SK-N-DZ (cell line): ENCODE measurements at regions not wholly inside any gene's neighbourhood (a gene's known extent, or its start where the extent isn't known, plus 50 kb on each side); places are given as distances from the start of the nearest gene placed in this dataset.

Experiments used
- DNase-seq: peaks from one replicate; pipeline ENCODE4 v3.0.0-alpha.2; 2015; ENCODE audit warnings: low spot score

DNA sequence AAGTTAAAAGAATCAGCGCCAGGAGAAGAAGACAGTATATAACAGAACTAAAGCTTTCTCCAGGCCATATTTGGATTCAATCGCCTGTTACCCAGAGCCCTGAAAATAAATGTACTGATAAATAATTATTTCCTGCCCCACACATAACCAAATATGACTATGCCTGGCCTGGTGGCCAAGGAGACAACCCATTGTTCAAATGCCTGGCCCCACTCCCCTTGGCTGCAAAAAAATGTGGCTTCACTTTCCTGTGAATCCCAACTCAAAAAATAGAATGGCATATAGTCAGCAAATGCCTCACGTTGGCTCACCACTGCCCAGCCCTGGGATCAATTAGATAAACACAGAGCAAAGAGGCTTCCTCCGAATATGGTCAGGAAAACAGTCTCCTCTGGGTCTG, 472.1 kb downstream of the BCL11B start:
- DNase-seq: no peak

DNA sequence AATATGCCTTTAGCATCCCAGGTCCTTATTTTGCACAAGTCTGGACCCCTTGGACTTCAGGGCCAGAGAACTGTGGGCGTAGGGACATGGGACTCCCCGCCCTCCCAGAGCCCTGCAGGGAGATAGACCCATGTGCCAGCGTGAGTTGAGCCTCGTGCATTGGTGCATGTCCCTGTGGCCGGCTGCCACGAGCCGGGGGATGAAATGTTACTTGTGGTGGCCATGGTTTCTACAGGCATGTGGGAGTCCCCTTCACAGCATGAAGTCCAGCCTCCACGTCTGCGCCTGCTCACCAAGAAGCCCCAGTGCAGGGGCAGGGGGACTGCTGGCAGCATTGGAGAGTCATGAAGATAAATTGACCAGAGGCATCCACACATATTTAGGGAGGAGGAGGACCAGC, 470.0 kb downstream of the BCL11B start:
- no peak for DNase-seq

DNA sequence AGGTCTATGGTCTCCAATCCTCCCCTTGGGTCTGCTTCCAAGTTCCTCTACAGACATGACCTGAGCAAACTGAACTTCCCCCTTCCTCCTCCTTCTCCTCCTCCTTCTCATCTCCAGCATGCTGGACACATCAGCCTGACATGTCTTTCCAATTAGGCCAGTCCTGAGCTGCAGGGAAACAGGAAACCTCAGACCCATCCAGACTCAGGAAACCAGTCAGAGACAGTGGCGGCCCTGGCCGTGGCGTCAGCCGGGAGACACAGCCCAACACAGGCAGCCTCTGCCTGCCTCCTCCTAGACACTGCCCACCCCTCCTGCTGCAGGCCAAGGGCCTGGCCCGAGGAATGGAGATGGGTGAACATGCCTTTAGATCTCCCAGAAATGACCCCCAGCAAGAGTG, 468.8 kb downstream of the BCL11B start:
- no peak for DNase-seq

DNA sequence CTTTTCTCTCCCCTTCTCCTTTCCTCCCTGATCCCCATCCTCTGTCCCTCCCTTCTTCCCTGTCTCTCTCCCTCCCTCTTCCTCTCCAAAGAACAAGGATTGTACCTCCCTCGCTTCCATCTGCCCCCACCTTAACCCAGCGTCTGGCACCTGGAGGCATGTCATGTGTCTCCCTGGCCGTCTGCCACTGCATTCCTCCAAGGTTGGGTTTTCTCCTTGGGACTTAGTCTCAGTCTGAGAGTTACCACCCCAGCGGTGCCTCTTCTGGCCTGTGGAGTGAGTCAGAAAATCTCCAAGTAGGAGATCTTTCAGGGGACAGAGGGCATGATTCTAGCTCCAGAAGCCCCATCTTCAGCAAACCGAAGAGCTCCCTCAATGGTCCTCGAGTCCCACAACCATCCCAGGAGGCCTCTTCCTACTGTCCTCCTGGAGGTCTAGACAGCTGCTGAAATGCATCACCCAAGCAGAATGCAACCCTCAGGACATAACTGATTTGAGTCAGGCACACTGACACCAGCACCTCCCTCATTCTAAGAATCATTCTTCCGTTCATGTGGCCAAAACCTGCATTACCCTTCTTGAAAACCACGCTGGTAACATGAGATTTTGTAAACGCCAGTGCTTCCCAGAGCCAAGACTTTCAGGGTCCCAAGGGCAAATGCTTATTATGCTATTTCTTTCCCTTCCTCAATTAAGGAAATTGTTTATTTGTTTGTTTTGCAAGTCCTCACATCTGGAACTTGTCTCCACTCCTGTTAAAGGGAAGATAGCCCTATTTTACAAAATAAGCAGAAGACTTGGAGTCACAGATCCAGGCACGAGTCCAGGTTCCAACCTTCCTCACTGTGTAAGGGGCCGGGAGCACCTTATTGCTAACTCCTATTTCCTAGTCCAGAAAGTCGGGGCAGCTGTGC, 463.2 kb downstream of the BCL11B start:
- DNase-seq: no peak

DNA sequence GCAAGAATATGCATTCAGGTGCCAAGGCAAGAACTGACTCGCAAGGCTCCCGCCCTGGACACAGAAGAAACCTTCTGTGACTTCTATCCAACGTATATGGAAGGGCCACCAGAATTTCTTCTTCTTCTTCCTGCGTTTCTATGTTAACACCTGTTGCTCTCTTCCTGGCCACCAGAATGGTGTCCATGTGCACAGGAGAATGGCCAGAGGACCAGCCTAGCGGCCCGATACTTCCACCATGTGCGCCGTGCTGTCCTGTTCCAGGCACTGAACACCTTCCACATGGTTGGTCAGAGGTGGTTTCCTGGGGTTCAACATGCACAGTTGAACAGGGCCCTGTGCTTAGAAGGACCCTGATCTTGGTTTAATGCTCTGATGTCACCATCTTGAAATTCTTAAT, 455.8 kb downstream of the BCL11B start:
- no peak for DNase-seq

DNA sequence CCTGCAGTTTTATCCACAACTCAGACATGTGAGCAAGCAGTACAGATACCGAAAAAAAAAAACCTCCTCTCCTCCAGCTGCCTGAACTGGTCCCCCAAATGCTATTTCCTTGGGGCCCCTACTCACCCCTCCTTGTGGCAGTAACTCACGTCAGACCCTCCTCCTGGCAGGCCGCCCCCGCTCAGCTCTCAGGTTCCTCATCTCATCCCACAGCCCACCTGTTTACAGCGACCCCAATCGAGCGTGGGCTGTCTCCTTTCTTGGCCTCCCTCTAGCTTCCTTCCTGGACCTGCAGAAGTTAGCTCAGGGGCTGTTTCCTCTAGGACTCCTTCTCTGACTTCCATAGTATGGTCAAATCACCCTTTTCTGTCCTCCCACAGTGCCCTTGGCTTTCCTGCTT, 455.3 kb downstream of the BCL11B start:
- no peak for DNase-seq

DNA sequence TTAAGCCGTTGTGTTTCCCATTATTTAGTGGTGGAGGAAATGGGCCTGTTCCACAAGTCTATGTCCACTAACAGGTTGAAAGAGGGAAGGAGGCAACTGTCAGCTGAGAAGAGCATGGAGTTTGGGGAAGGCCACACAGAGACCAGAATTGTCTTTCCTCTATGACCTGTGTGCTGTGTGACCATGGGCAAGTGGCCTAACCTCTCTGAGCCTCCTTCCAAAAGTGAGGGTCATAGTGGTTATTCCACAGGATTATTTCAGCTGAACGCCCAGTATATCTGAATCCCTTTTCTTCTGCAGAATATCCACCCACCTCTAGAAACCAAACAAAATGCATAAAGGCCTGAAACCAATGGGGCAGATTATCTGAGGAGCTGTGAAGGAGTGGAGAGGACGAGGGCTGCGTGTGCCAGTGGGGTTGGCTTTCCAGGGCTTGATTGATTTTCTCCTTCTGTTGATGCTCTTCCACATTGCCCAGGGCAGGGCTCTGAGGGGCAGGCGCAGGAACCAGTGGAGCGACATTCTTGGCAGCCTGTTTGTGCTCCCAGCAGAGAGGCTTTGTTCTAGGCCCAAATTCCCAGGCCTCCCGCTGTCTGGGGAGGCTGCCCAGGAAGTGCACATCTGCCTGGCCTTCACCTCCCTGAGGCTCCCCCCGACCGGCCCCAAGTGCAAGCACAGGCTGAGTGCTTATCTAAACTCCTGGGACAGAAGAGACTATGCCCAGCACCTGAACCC, 452.7 kb downstream of the BCL11B start:
- DNase-seq: no peak

DNA sequence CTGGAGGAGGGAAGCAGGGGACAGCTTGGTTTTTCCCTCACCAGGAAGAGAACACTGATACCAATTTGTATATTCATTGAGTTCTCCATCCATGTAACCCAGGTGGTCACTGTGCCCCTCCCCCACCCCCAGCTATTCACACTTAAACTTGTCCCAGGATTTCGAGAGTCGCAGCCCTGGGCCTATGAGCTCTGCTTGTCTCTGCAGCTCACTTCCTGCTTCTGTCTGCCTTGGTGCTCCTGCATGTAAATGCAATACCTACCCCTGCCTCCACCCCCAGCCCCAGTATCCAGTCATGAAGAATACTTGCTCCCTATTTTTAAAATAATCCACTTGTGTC, 452.2 kb downstream of the BCL11B start:
- DNase-seq: no peak

DNA sequence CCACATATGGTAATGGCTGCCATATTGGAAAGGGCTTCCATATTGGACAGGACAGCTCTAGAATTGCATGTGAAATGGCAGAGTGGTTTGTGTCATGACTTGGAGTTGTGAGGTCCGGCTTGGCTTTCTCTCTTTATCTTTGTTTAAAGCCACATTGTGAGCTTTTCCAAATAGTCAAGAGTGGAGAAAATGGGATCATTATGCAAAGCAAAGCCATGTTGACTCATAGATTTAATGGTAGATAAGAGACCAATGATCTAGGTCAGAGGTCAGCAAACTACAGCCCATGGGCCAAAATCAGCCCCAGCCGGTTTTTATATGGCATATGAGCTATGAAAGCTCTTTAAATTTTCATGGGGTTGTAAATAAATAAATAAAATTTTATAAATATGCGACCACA, 449.1 kb downstream of the BCL11B start:
- DNase-seq: no peak

DNA sequence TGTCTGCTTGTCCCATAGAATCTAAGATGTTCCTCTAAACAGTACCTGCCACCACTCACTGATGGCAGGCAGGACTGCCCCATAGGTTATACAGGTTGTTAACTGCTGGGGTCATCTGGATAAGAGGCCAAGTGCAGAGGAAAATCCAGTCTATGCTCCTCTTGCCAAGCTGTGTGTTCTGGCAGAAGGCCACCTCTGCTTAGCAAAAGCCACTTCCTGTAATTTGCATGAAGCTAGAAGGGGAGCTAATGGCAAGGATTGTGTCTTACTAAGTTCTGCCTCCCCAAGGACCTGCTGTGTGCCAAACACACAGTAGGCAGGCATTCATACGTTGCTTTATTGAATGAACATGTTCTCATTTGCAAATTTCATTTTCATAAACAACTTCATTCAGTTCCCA, 445.4 kb downstream of the BCL11B start:
- DNase-seq: no peak

DNA sequence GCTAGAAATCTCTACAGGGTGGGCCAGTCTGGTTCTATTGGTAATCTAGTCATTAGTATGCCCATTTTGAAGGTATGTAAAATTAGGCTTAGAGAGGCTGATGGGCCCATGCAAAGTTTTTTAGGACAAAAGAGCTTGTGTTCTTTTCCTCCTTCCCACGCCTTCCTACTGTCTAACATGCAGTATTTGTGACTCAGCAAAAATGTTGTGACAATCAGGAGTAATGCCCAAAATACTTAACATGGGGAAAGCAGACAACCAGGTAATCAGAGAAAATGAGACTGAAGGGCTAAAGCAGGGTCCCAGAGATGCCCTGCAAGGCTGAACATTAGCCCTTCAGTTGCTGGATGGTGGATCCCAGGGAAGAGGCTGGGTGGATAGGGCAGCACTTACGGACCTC, 437.9 kb downstream of the BCL11B start:
- no peak for DNase-seq

DNA sequence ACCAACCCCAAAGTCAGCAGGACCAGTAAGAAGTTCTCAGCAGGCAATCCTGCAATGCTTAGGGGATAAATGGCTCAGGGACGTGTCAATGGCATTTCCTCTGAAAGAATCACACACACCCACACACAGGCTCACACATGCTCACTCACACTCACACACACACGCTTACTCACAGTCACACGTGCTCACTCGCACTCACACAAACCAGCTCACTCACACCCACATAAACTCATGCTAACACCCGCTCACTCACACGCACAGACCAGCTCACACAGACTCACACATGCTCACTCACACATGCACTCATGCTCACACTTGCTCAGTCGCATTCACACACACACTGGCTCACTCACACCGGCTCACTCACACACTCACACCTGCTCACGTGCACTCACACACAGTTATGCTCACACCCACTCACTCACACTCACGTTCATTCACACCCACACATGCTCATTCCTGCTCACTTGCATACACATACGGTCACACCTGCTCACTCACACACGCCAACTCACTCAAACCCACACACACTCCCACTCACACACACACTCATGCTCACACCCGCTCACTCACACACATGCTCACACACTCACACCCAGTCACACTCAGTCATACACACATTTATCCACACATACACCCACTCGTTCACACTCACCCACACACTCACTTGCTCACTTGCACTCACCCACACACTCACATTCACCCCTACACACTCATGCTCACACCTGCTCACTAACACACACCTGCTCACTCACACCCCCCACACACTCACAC, 436.8 kb downstream of the BCL11B start:
- no peak for DNase-seq

DNA sequence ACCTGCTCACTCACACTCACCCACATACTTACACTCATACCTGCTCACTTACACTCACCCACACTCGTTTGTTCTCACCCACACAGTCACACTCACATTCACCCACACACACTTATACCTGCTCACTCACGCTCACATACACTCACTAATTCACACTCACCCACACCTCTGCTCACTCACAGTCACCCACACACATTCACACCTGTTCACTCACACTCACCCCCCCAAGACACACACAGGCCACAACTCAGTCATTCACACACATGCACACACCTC, 436.2 kb downstream of the BCL11B start:
- DNase-seq: no peak

DNA sequence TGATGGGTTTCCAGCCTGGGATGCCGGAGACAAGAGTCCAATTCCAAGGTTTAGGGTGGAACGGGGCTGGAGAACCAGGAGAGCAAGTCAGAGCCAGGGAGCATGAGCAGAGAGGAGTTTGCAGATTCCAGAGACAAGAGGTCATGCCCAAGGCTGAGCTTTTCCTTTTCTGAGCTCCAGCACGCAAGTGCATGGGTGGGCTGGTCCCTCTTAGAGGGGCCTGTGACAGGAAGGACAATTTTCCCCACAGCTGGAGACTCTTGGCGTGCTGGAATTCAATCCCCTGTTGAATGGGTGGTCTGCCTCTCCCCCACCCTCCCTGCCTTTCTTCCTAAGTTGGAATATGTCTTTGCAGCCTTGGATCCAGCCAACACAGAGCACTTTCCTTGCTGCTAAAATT, 431.9 kb downstream of the BCL11B start:
- DNase-seq: no peak

DNA sequence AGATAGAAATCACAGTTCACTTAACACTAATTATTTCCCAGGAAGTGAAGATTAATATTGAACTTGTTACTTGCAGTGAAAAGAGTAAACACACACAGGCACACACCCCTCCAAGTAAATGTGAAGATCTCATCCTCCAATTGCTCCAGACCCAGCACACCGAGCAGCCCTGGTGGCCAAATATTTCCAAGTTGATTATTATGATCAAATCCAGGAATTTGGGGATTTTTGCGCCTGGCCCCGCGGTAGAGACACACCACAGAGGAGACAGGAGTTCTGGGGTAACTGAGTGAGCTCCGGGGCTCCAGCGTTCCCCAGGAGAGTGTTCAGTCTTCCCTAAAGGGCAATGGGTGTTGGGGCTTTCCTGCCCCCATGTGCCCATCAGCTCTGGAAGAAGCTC, 431.5 kb downstream of the BCL11B start:
- DNase-seq: no peak

DNA sequence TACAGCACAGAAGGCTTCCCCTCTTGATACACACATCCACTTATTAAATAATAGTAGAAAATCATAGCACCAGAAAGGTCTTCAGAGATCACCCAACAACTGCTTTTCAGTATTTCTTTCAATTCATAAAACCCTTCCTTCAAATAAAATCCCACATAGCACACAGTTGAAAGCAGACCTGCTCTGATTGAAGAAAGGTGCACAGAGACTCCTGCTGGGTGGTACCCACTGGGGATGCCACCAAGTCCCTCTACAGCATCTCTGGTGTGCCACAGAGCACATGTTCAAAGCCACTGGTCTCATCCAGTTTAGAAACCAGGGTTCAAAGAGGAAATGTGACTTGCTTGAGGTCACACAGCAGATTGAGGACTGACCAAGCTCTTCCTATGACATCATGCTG, 427.5 kb downstream of the BCL11B start:
- no peak for DNase-seq

DNA sequence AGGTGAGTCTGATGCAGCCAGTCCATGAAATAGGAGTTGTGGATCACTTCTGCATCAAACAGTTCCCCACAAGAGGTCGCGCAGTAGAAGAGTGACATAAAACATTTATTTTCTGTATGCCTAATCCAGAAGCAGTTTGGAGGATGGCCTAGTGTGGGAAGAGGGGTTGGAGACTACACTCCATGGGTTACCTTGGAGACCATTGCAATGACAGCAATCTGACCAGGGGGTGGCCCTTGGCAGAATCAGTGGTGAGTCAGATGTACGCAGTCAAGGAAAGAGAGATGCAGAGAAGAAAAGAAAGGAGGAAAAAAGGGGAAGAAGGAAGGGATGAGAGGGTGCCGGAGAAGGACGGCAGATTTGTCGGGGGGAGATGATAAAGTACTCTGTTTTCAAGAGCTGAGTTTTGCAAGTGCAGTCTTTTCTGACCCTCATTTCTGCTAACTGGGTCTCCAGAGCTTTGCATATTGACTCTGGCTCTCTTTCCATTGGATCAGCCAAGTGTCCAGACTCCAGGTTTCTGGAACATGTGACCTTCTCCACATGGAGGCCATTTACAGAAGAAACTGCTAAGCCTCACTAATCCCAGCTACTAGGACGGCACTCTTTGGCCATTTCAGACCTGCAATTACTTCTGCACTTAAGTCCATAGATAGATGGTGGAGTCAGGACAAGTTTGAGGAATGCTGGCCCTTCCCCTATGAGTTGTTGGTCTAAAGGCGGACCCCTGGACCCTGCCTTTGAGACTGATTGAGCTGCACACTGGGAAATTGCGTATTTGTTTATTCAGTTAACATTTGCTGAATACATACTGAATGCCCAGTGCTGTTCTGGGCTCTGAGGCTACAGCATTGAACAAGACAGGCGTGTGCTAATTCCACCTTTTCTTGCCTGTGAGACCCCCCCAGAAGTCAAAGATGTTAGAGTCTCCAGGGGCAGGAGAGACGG, 424.2 kb downstream of the BCL11B start:
- no peak for DNase-seq

DNA sequence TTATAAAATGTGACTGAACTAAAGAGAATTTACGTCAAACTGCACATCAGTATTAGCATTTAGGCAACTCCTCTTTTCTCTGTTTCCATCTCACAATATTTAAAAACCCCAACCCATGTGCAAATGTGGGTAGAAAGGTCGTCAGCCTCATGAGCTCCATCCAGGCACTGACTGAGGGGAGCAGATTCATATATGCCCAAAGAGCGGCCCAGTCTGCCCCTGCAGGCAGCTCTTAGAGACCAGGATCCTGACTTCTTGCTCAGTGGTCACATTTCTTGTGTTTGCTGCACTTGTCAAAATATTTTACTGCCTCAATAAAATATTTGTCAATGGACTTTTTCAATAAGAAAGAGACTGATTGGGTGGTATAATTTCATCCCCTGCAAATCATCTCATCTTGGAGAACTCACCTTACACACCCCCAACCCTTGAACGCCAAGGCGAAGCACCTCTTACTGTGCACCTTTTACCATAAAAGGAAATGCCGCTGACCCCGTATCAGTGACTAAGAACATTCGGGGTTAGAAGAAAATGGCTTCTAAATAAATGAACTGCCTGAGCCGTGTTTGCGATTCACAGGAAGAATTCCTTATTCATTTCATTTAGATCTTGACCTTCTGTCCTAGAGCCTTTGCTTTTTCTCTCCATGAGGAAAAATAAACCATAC, 418.8 kb downstream of the BCL11B start:
- DNase-seq: no peak

DNA sequence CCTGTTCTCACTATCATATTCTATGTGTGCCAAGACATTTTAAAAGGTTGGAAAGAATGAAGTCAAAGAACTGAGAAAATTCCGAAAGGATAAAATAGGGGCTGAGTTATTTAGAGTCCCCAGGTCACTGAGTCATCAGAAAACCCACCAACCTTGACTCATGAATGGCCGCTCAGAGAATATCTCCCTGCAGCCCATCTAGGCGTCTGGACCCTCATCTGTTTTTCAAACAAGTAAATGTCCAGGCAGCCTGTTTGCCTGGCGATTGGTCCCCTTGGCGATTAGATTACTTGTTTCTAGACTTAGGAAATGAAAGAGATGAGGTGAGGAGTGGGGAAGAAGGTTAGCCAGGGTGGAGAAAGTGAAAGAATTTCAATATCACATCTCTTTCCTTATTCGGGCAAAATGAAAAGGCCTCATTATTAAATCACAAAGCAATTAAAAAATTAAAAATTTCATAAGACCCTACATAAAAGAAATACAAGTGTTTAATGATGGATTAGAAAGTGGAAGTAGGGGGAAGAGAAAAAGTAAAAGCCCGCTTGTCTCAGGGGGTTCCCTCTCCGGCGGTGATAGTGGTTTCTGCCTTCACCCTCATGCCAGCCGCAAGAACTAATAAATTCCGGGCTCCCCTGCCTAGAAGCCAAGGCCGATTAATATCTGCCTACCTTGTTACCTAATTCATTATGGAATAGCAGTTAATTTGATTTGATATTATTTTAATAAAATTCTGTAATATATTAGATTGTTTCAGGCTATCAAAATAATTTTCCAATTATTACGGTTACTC, 415.9 kb downstream of the BCL11B start:
- DNase-seq: no peak

DNA sequence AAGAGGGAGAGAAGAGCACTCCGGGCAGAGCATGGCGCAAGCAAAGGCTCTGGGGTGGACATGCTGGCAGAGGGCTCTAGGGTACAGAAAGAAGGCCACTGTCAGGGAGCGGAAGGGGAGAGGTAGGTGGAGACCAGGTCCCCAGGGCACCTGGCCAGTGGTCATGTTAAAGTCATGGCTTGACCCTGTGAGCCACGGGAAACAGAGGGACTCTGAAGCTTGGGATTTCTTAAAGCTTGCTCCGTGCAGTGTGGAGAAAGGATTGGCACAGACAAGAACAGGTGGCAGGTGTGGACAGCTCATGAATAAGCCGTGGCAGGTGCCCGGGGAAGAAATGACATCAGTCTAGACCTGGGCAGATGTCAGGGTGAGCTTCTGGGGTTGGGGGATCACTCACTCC, 413.8 kb downstream of the BCL11B start:
- no peak for DNase-seq
